B cell (primary cell): ENCODE measurements at regions not wholly inside any gene's neighbourhood (a gene's known extent, or its start where the extent isn't known, plus 50 kb on each side); places are given as distances from the start of the nearest gene placed in this dataset.

Experiments
- ATAC-seq: fragments of 200-7000 bp; cut with Tn5 transposase; one replicate; pipeline ENCODE4 v1.10.0; 2021; ENCODE audit warnings: low read depth, mild to moderate bottlenecking, moderate number of reproducible peaks, moderate library complexity
- CTCF ChIA-PET: fragments of 350-600 bp; sonication (Branson Sonifier 250); formaldehyde crosslinking; loops from one replicate; lab custom pipeline; 2021; ENCODE audit warnings: antibody characterized with exemption, inconsistent platforms; lab: Charles Lee
- POLR2A ChIA-PET: fragments of 350-600 bp; sonication (Branson Sonifier 250); formaldehyde crosslinking; loops from one replicate; lab custom pipeline; 2021; ENCODE audit warnings: antibody characterized with exemption; lab: Charles Lee
- DNase-seq: peaks from one replicate; pipeline ENCODE4 v3.0.0; 2013
- H2AFZ ChIP-seq: 2 replicates; pipeline ENCODE4 v1.6.1; 2012; ENCODE audit warnings: mild to moderate bottlenecking, low read depth, low read length; ENCODE audit not compliant: insufficient read depth, poor library complexity, severe bottlenecking
- H3K27ac ChIP-seq, 2 donors: 1 replicate in 1 of 2; 2 replicates in 1 of 2; pipeline ENCODE4 v1.5.1; 2012 to 2013; ENCODE audit warnings: low read length in 2 of 2, mild to moderate bottlenecking in 2 of 2, moderate library complexity in 1 of 2
- H3K27me3 ChIP-seq, 4 experiments: fragments of 200-600 bp in 1 of 4; sonication (generic) in 1 of 4; replicated peaks in 1 of 4; 1 replicate in 2 of 4; 2 replicates in 2 of 4; pipeline versions ENCODE4 v1.6.1 to v1.7.0; 2013 to 2016; ENCODE audit warnings: low read length in 3 of 4, mild to moderate bottlenecking in 2 of 4, mixed read lengths in 1 of 4, moderate library complexity in 1 of 4; ENCODE audit not compliant: insufficient read depth in 4 of 4, control insufficient read depth in 3 of 4; ENCODE audit errors: control extremely low read depth in 1 of 4
- H3K36me3 ChIP-seq, 2 experiments: replicated peaks in 1 of 2; 1 replicate in 1 of 2; 2 replicates in 1 of 2; pipeline versions ENCODE4 v1.6.1 to v1.7.1; 2013; ENCODE audit warnings: low read length in 1 of 2; ENCODE audit not compliant: insufficient read depth in 2 of 2, control insufficient read depth in 1 of 2; ENCODE audit errors: control extremely low read depth in 1 of 2, extremely low read depth in 1 of 2
- H3K4me1 ChIP-seq, 2 donors: fragments of 200-600 bp in 1 of 2; sonication (generic) in 1 of 2; 1 replicate in 1 of 2; 2 replicates in 1 of 2; pipeline versions ENCODE4 v1.5.1 to v1.6.1; 2013 to 2017; ENCODE audit warnings: low read length in 2 of 2; ENCODE audit not compliant: control insufficient read depth in 2 of 2, insufficient read depth in 2 of 2
- H3K4me2 ChIP-seq: replicated peaks from 2 replicates; pipeline ENCODE3; 2012; ENCODE audit warnings: mild to moderate bottlenecking, low read depth, low read length; ENCODE audit not compliant: poor library complexity, severe bottlenecking
- H3K4me3 ChIP-seq, 5 experiments: fragments of 200-600 bp in 1 of 5; sonication (generic) in 1 of 5; 1 replicate in 3 of 5; 2 replicates in 2 of 5; pipeline versions ENCODE4 v1.5.1 to v1.7.0; 2011 to 2016; ENCODE audit warnings: low read length in 4 of 5, mild to moderate bottlenecking in 4 of 5, low read depth in 2 of 5, control low read depth in 1 of 5, moderate library complexity in 1 of 5; ENCODE audit not compliant: insufficient read depth in 1 of 5; ENCODE audit errors: control extremely low read depth in 1 of 5, extremely low read depth in 1 of 5
- H3K79me2 ChIP-seq: fragments of 200-600 bp; sonication (generic); one replicate; pipeline ENCODE4 v1.6.0; 2016; ENCODE audit warnings: low read length; ENCODE audit not compliant: control insufficient read depth, insufficient read depth
- H3K9ac ChIP-seq: fragments of 200-600 bp; sonication (generic); 2 replicates; pipeline ENCODE4 v1.6.1; 2017; ENCODE audit warnings: mild to moderate bottlenecking, low read length, moderate library complexity
- H3K9me3 ChIP-seq, 3 donors: one replicate each; pipeline versions ENCODE4 v1.6.1 to v1.7.1; 2013; ENCODE audit warnings: low read length in 2 of 3; ENCODE audit not compliant: control insufficient read depth in 2 of 3, insufficient read depth in 1 of 3; ENCODE audit errors: control extremely low read depth in 1 of 3
- H4K20me1 ChIP-seq: 2 replicates; pipeline ENCODE4 v1.6.0; 2012; ENCODE audit warnings: mild to moderate bottlenecking, low read length; ENCODE audit not compliant: insufficient read depth, control insufficient read depth, poor library complexity, severe bottlenecking
- H3K27ac Mint-ChIP-seq: one replicate; pipeline ENCODE4 v1.8.0; 2021; ENCODE audit warnings: mixed read lengths
- H3K27me3 Mint-ChIP-seq: one replicate; pipeline ENCODE4 v1.8.0; 2021; ENCODE audit warnings: mixed read lengths
- H3K4me1 Mint-ChIP-seq: one replicate; pipeline ENCODE4 v1.8.0; 2021; ENCODE audit warnings: mixed read lengths
- H3K4me3 Mint-ChIP-seq: one replicate; pipeline ENCODE4 v1.8.0; 2021; ENCODE audit warnings: mixed read lengths
- H3K9me3 Mint-ChIP-seq: one replicate; pipeline ENCODE4 v1.8.0; 2022; ENCODE audit warnings: mixed read lengths; ENCODE audit not compliant: insufficient read depth
- EZH2 ChIP-seq: IDR thresholded peaks from 2 replicates; pipeline ENCODE4 v1.6.1; 2012; ENCODE audit warnings: borderline replicate concordance, low read depth, mild to moderate bottlenecking, moderate library complexity, low read length; ENCODE audit not compliant: insufficient read depth, poor library complexity, severe bottlenecking
- WGBS: methylation state at CpG from one replicate; pipeline ENCODE4 v1.1.5; 2013; ENCODE audit warnings: missing lambda C conversion rate; ENCODE audit not compliant: insufficient coverage; 5-methylcytosine and 5-hydroxymethylcytosine counted together
- intact Hi-C: fragments of 100-400 bp; cut with micrococcal nuclease; formaldehyde crosslinking; loops from one replicate; pipeline ENCODE4 v1.10.0; 2022
- TF ChIP-seq, protein P1 (sequence below): fragments of 200-600 bp; IDR thresholded peaks from one replicate; pipeline ENCODE4 v1.8.0; 2022; ENCODE audit warnings: antibody characterized with exemption, mild to moderate bottlenecking

DNA sequence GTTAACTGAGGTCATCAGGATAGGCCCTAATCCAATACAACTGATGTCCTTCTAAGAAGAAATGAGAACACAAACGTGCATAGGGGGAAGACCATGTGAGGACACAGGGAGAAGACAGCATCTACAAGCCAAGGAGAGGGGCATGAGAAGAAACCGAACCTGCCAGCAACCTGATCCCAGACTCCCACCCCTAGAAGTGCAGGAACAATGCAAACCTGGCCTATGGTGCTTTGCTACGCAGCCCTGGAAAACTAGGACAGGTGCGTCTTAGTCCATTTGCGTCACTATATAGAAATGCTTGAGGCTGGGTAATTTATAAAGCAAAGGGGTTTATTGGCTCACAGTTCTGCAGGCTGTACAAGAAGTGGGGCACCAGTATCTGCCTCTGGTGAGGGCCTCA lies 322.6 kb upstream of the ZNF32 start:
- no peak overlapping the region for H3K9ac ChIP-seq
- H3K27ac ChIP-seq, result no peak overlapping the region
- H3K4me3 ChIP-seq, result no peak overlapping the region
- POLR2A ChIA-PET, result no interaction called here
- H3K27me3 ChIP-seq, result peaks cover 0 to 4% (median 0%) of the 10 kb centered on the region in 4 experiments
- Mint-ChIP-seq H3K27me3 (peaks cover 13% of the 10 kb centered on the region), H3K4me1 (no peaks in the 10 kb centered on the region), H3K9me3 (no peaks in the 10 kb centered on the region), H3K27ac (no peak overlapping the region), H3K4me3 (no peak overlapping the region)
- DNase-seq, result no peak
- H3K79me2 ChIP-seq, result no peaks in the 10 kb centered on the region
- no peaks in the 10 kb centered on the region for H3K36me3 ChIP-seq
- no peak for ATAC-seq
- CTCF ChIA-PET, result no interaction called here
- no peak for TF ChIP-seq EZH2
- TF ChIP-seq, protein P1, sequence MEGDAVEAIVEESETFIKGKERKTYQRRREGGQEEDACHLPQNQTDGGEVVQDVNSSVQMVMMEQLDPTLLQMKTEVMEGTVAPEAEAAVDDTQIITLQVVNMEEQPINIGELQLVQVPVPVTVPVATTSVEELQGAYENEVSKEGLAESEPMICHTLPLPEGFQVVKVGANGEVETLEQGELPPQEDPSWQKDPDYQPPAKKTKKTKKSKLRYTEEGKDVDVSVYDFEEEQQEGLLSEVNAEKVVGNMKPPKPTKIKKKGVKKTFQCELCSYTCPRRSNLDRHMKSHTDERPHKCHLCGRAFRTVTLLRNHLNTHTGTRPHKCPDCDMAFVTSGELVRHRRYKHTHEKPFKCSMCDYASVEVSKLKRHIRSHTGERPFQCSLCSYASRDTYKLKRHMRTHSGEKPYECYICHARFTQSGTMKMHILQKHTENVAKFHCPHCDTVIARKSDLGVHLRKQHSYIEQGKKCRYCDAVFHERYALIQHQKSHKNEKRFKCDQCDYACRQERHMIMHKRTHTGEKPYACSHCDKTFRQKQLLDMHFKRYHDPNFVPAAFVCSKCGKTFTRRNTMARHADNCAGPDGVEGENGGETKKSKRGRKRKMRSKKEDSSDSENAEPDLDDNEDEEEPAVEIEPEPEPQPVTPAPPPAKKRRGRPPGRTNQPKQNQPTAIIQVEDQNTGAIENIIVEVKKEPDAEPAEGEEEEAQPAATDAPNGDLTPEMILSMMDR, result no peak
- 95% methylated on average over 4 of the region's 5 CpGs for WGBS
- no peaks in the 10 kb centered on the region for H4K20me1 ChIP-seq
- no peaks in the 10 kb centered on the region for H3K4me1 ChIP-seq
- H2AFZ ChIP-seq, result no peak overlapping the region
- intact Hi-C loops, result no loop called here
- peaks cover 0 to 18% (median 0%) of the 10 kb centered on the region in 3 donors for H3K9me3 ChIP-seq
- H3K4me2 ChIP-seq, result no peak overlapping the region

DNA sequence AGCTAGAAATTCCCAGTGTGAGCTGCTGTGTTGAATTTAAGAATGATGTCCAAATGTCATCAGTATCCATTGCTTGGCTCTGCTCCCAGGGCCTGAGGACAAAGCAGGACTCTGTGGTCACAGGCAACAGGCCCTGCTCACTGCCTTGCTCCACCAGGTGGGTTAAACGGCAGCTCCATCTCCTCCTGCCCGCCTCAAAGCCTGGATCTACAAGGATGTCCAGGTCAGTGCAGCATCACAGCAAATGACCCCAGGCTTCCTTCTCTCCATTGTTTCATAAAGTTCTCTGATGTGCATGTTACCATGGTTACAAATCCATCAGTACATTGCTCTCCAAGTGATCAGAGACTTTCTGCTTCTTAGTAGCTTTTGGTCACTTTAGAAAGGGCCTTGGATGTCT lies 322.0 kb upstream of the ZNF32 start:
- Histone ChIP-seq H3K79me2 (no peaks in the 10 kb centered on the region), H3K4me2 (no peak overlapping the region), H3K27me3 (peaks cover 0 to 4% (median 0%) of the 10 kb centered on the region in 4 experiments), H3K9me3 (peaks cover 0 to 18% (median 0%) of the 10 kb centered on the region in 3 donors), H2AFZ (no peak overlapping the region), H3K4me3 (no peak overlapping the region), H3K4me1 (no peaks in the 10 kb centered on the region), H3K36me3 (no peaks in the 10 kb centered on the region), H3K9ac (no peak overlapping the region), H3K27ac (no peak overlapping the region), H4K20me1 (no peaks in the 10 kb centered on the region)
- Mint-ChIP-seq H3K4me1 (no peaks in the 10 kb centered on the region), H3K27me3 (peaks cover 13% of the 10 kb centered on the region), H3K9me3 (no peaks in the 10 kb centered on the region), H3K27ac (no peak overlapping the region), H3K4me3 (no peak overlapping the region)
- ChIA-PET POLR2A (no interaction called here), CTCF (no interaction called here)
- TF ChIP-seq, protein P1, result no peak
- no peak for TF ChIP-seq EZH2
- no peak for DNase-seq
- intact Hi-C loops, result no loop called here
- 75% methylated on average over 2 of the region's 2 CpGs for WGBS
- ATAC-seq, result no peak
